ENCODE measurements at regions not wholly inside any gene's neighbourhood (a gene's known extent, or its start where the extent isn't known, plus 50 kb on each side); places are given as distances from the start of the nearest gene placed in this dataset.
A peak's percentile ranks its signal among the peaks of the same experiment; 100 is the strongest.

GRCh38 chr6:135644394-135644793 lies 146.9 kb upstream of the AHI1 start:
- no peak for DNase-seq
- Histone ChIP-seq H3K4me1 (ENCODE audit: control insufficient read depth, insufficient read depth, low read length) (no peaks in the 10 kb centered on the region), H3K9me3 (replicated peaks; ENCODE audit: control insufficient read depth, low read depth, low read length) (no peaks in the 10 kb centered on the region), H3K4me3 (ENCODE audit: low read length) (no peak overlapping the region), H3K27ac (ENCODE audit: low read length) (no peak overlapping the region), H3K27me3 (ENCODE audit: control insufficient read depth, insufficient read depth, low read length) (no peaks in the 10 kb centered on the region), H3K36me3 (ENCODE audit: control insufficient read depth, insufficient read depth, low read length) (no peaks in the 10 kb centered on the region)
- WGBS (ENCODE audit: insufficient coverage) = 100% methylated on average over 2 of the region's 3 CpGs

DNA sequence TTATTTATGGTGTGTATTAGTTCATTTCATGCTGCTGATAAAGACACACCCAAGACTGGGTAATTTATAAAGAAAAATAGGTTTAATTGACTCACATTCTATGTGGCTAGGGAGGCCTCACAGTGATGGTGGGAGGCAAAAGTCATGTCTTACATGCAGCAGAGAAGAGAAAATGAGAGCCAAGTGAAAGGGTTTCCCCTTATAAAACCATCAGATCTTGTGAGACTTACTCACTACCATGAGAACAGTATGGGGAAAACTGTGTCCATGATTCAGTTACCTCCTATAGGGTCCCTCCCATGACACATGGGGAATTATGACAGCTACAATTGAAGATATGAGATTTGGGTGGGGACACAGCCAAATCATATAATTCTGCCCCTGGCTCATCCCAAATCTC lies 150.0 kb upstream of the AHI1 start:
- H3K9me3 ChIP-seq (replicated peaks; ENCODE audit: control insufficient read depth, low read depth, low read length) = no peaks in the 10 kb centered on the region
- H3K27me3 ChIP-seq (ENCODE audit: control insufficient read depth, insufficient read depth, low read length) = no peaks in the 10 kb centered on the region
- H3K36me3 ChIP-seq (ENCODE audit: control insufficient read depth, insufficient read depth, low read length) = no peaks in the 10 kb centered on the region
- H3K27ac ChIP-seq (ENCODE audit: low read length) = no peak overlapping the region
- no peak for DNase-seq
- H3K4me1 ChIP-seq (ENCODE audit: control insufficient read depth, insufficient read depth, low read length) = no peaks in the 10 kb centered on the region
- H3K4me3 ChIP-seq (ENCODE audit: low read length) = no peak overlapping the region

DNA sequence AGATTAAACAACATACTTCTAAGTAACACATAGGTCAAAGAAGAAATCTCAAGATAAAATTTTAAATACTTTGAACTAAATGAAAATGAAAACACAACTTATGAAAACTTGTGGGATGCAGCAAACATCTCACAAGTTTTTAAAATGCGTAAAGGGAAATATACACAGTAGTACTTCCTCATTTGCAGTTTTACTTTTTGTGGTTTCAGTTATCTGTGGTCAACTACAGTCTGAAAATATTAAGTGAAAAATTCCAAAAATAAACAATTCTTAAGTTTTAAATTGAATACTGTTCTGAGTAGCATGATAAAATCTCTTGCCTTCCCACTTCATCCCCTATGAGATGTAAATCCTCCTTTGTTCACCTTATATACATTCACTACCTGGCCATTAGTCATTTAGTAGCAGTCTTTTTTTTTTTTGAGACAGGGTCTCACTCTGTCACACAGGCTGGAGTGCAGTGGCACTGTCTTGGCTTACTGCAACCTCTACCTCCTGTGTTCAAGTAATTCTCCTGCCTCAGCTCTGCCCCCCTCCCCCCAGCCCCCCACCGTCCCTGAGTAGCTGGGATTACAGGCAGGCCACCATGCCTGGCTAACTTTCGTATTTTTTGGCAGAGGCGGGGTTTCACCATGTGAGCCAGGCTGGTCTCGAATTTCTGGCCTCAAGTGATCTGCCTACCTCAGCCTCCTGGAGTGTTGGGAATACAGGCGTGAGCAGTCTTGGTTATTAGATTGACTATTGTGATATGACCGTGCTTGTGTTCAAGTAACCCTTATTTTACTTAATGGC lies 154.6 kb upstream of the AHI1 start:
- no peak for DNase-seq
- WGBS (ENCODE audit: insufficient coverage) = 70% methylated on average over 3 of the region's 7 CpGs
- Histone ChIP-seq H3K4me3 (ENCODE audit: low read length) (no peak overlapping the region), H3K36me3 (ENCODE audit: control insufficient read depth, insufficient read depth, low read length) (no peaks in the 10 kb centered on the region), H3K27ac (ENCODE audit: low read length) (no peak overlapping the region), H3K9me3 (replicated peaks; ENCODE audit: control insufficient read depth, low read depth, low read length) (no peaks in the 10 kb centered on the region), H3K27me3 (ENCODE audit: control insufficient read depth, insufficient read depth, low read length) (no peaks in the 10 kb centered on the region), H3K4me1 (ENCODE audit: control insufficient read depth, insufficient read depth, low read length) (no peaks in the 10 kb centered on the region)

- Histone ChIP-seq H3K4me3 (ENCODE audit: low read length) (no peak overlapping the region), H3K27me3 (ENCODE audit: control insufficient read depth, insufficient read depth, low read length) (no peaks in the 10 kb centered on the region), H3K4me1 (ENCODE audit: control insufficient read depth, insufficient read depth, low read length) (no peaks in the 10 kb centered on the region), H3K27ac (ENCODE audit: low read length) (no peak overlapping the region), H3K9me3 (replicated peaks; ENCODE audit: control insufficient read depth, low read depth, low read length) (no peaks in the 10 kb centered on the region), H3K36me3 (ENCODE audit: control insufficient read depth, insufficient read depth, low read length) (no peaks in the 10 kb centered on the region)
- no peak for DNase-seq
These were observed 157.5 kb upstream of the AHI1 start for GRCh38 chr6:135655055-135655454.

DNA sequence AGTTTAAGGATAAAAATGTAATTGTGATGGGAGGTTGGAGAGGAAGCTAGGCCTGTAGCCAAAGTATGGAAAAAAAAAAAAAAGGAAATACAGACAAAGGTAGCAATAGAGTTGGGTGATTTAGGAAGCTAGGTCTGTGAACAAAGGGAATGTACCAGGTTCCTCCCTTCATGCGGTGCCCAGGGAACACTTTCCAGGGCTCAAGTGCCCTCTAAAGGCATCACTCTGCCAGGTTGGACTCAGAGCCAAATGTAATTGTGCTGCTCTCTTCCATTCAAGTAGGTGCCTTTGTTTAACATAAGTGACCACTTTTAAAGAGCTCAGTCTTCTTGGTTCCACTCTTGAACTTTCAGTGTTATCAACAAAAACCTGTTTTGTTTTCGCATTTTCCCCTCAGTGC lies 159.7 kb upstream of the AHI1 start:
- Histone ChIP-seq H3K27me3 (ENCODE audit: control insufficient read depth, insufficient read depth, low read length) (no peaks in the 10 kb centered on the region), H3K36me3 (ENCODE audit: control insufficient read depth, insufficient read depth, low read length) (no peaks in the 10 kb centered on the region), H3K4me3 (ENCODE audit: low read length) (no peak overlapping the region), H3K4me1 (ENCODE audit: control insufficient read depth, insufficient read depth, low read length) (no peaks in the 10 kb centered on the region), H3K27ac (ENCODE audit: low read length) (no peak overlapping the region), H3K9me3 (replicated peaks; ENCODE audit: control insufficient read depth, low read depth, low read length) (no peaks in the 10 kb centered on the region)
- WGBS (ENCODE audit: insufficient coverage) = no CpG with 5 or more reads among the region's 2 CpGs
- no peak for DNase-seq

GRCh38 chr6:135658481-135658880 lies 160.9 kb upstream of the AHI1 start:
- Histone ChIP-seq H3K36me3 (ENCODE audit: control insufficient read depth, insufficient read depth, low read length) (no peaks in the 10 kb centered on the region), H3K27ac (ENCODE audit: low read length) (peak overlapping the region; percentile 33), H3K9me3 (replicated peaks; ENCODE audit: control insufficient read depth, low read depth, low read length) (no peaks in the 10 kb centered on the region), H3K27me3 (ENCODE audit: control insufficient read depth, insufficient read depth, low read length) (no peaks in the 10 kb centered on the region), H3K4me1 (ENCODE audit: control insufficient read depth, insufficient read depth, low read length) (no peaks in the 10 kb centered on the region), H3K4me3 (ENCODE audit: low read length) (no peak overlapping the region)
- peak; percentile 80 for DNase-seq
- 20% methylated on average over 2 of the region's 3 CpGs for WGBS (ENCODE audit: insufficient coverage)

- no peaks in the 10 kb centered on the region for H3K36me3 ChIP-seq (ENCODE audit: control insufficient read depth, insufficient read depth, low read length)
- no peaks in the 10 kb centered on the region for H3K4me1 ChIP-seq (ENCODE audit: control insufficient read depth, insufficient read depth, low read length)
- no CpG with 5 or more reads among the region's 2 CpGs for WGBS (ENCODE audit: insufficient coverage)
- no peak for DNase-seq
- H3K4me3 ChIP-seq (ENCODE audit: low read length) = no peak overlapping the region
- H3K27ac ChIP-seq (ENCODE audit: low read length) = no peak overlapping the region
- H3K27me3 ChIP-seq (ENCODE audit: control insufficient read depth, insufficient read depth, low read length) = no peaks in the 10 kb centered on the region
- no peaks in the 10 kb centered on the region for H3K9me3 ChIP-seq (replicated peaks; ENCODE audit: control insufficient read depth, low read depth, low read length)
These were observed 161.4 kb upstream of the AHI1 start for GRCh38 chr6:135658916-135659315.

DNA sequence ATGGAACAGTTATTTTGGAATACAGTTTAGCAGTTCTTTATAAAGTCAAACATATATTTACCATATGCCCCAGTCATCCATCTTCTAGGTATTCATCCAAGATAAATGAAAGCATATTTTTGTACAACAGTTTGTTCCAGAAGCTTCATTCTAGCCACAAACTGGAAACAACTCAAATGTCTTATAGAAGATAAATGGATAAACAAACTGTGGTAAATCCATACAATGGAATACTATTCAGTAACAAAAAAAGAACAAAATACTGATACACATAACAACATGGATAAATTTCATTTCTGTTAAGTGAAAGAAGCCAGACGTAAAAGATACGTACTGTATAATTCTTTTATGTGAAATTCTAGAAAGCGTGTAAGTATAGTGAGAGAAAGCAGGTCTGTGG lies 167.0 kb upstream of the AHI1 start:
- no peaks in the 10 kb centered on the region for H3K36me3 ChIP-seq (ENCODE audit: control insufficient read depth, insufficient read depth, low read length)
- H3K4me1 ChIP-seq (ENCODE audit: control insufficient read depth, insufficient read depth, low read length) = no peaks in the 10 kb centered on the region
- no peaks in the 10 kb centered on the region for H3K9me3 ChIP-seq (replicated peaks; ENCODE audit: control insufficient read depth, low read depth, low read length)
- no peak for DNase-seq
- no peaks in the 10 kb centered on the region for H3K27me3 ChIP-seq (ENCODE audit: control insufficient read depth, insufficient read depth, low read length)
- no peak overlapping the region for H3K4me3 ChIP-seq (ENCODE audit: low read length)
- WGBS (ENCODE audit: insufficient coverage) = no CpG with 5 or more reads among the region's 3 CpGs
- no peak overlapping the region for H3K27ac ChIP-seq (ENCODE audit: low read length)

DNA sequence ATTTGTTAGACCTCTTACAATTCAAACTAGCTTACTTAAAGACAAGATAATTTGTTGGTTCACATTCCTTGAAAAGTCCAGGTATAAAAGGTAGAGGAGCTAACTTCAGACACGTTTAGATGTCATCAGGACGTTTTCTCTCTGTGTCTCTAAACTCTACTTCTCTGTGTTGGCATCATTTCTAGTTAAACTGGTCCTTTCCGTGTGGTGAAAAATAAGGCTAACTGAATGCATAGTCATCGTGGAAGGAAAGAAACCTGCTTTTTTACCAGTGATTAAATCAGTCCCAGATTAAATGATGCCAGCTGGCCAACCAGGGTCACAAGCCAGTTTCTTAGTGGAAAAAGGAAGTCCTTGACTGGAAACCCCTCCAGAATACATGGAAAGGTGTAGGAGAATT lies 168.4 kb upstream of the AHI1 start:
- Histone ChIP-seq H3K27me3 (ENCODE audit: control insufficient read depth, insufficient read depth, low read length) (no peaks in the 10 kb centered on the region), H3K27ac (ENCODE audit: low read length) (no peak overlapping the region), H3K4me1 (ENCODE audit: control insufficient read depth, insufficient read depth, low read length) (no peaks in the 10 kb centered on the region), H3K4me3 (ENCODE audit: low read length) (no peak overlapping the region), H3K36me3 (ENCODE audit: control insufficient read depth, insufficient read depth, low read length) (no peaks in the 10 kb centered on the region), H3K9me3 (replicated peaks; ENCODE audit: control insufficient read depth, low read depth, low read length) (no peaks in the 10 kb centered on the region)
- WGBS (ENCODE audit: insufficient coverage) = 80% methylated on average over 1 of the region's 4 CpGs
- DNase-seq = no peak

- H3K4me3 ChIP-seq (ENCODE audit: low read length) = no peak overlapping the region
- no peaks in the 10 kb centered on the region for H3K27me3 ChIP-seq (ENCODE audit: control insufficient read depth, insufficient read depth, low read length)
- peak overlapping the region; percentile 29 for H3K27ac ChIP-seq (ENCODE audit: low read length)
- H3K9me3 ChIP-seq (replicated peaks; ENCODE audit: control insufficient read depth, low read depth, low read length) = peaks cover 2% of the 10 kb centered on the region
- WGBS (ENCODE audit: insufficient coverage) = 13% methylated on average over 3 of the region's 12 CpGs
- DNase-seq = peak; percentile 94
- no peaks in the 10 kb centered on the region for H3K4me1 ChIP-seq (ENCODE audit: control insufficient read depth, insufficient read depth, low read length)
- H3K36me3 ChIP-seq (ENCODE audit: control insufficient read depth, insufficient read depth, low read length) = no peaks in the 10 kb centered on the region
These were observed 170.3 kb upstream of the AHI1 start for GRCh38 chr6:135667691-135668455.
